ENCODE measurements at regions not wholly inside any gene's neighbourhood (a gene's known extent, or its start where the extent isn't known, plus 50 kb on each side); places are given as distances from the start of the nearest gene placed in this dataset.

DNA sequence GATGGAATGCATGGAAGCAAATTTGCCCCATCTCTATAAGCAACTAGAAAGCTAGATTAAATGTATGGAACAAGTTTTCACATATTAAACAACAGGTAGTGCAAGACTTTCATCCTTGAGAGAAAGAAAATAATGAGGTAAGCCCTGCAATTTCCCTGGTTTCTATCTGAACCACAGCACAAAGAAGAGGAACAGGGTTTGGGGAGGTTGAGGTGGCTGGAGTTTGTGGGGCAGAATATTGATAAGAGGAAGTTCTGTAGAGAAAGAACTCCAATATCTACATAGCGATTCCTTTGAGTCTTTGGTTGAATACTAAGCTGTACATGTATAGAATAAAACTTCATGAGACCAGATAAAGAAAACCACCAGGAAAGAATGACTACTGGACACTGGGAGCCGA is 96.3 kb upstream of the CCND2 start:
- intact Hi-C loops (cut with DNase I), result no loop called here
- DNase-seq (no peak), ATAC-seq (no peak)
- H3K27me3 ChIP-seq, result no peaks in the 10 kb centered on the region
- no peaks in the 10 kb centered on the region for H3K36me3 ChIP-seq (replicated peaks in 1 of 2; ENCODE audit: insufficient read depth in 1 of 2, low read depth in 2 of 2)
- 79 to 90% methylated on average over 2 of the region's 2 CpGs for whole genome bisulfite sequencing, 2 donors
- H3K4me1 ChIP-seq, result no peaks in the 10 kb centered on the region
- H3K27ac ChIP-seq, result no peak overlapping the region
- no peaks in the 10 kb centered on the region for H3K9me3 ChIP-seq
- no peak overlapping the region for H3K4me3 ChIP-seq
- TF ChIP-seq, protein P1, sequence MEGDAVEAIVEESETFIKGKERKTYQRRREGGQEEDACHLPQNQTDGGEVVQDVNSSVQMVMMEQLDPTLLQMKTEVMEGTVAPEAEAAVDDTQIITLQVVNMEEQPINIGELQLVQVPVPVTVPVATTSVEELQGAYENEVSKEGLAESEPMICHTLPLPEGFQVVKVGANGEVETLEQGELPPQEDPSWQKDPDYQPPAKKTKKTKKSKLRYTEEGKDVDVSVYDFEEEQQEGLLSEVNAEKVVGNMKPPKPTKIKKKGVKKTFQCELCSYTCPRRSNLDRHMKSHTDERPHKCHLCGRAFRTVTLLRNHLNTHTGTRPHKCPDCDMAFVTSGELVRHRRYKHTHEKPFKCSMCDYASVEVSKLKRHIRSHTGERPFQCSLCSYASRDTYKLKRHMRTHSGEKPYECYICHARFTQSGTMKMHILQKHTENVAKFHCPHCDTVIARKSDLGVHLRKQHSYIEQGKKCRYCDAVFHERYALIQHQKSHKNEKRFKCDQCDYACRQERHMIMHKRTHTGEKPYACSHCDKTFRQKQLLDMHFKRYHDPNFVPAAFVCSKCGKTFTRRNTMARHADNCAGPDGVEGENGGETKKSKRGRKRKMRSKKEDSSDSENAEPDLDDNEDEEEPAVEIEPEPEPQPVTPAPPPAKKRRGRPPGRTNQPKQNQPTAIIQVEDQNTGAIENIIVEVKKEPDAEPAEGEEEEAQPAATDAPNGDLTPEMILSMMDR (IDR thresholded peaks at IDR 0.05), result no peak
- TF ChIP-seq POLR2A (IDR thresholded peaks at IDR 0.05), result no peak

DNA sequence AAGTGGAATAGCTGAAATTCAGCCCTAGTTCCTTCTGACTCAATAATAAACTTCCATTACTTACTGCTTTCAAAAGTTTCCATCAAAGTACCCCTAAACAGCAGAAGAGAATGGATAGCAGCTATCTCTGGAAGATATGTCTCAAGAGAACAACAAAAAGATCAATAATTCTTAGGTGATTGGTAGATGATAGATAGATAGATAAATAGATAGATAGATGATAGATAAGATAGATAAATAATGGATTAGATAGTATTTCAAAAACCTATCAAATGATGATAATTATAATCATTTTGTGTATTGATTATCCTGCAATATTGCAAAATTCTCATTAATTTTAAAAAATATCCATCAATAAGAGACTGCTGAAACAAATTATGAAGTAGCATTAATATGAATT is 97.4 kb upstream of the CCND2 start:
- no peak for ATAC-seq
- TF ChIP-seq POLR2A (IDR thresholded peaks at IDR 0.05), result no peak
- TF ChIP-seq, protein P1 (IDR thresholded peaks at IDR 0.05), result no peak
- no peaks in the 10 kb centered on the region for H3K4me1 ChIP-seq
- H3K27ac ChIP-seq, result no peak overlapping the region
- H3K36me3 ChIP-seq (replicated peaks in 1 of 2; ENCODE audit: insufficient read depth in 1 of 2, low read depth in 2 of 2), result no peaks in the 10 kb centered on the region
- intact Hi-C loops (cut with DNase I), result no loop called here
- no peak for DNase-seq
- H3K4me3 ChIP-seq, result no peak overlapping the region
- no peaks in the 10 kb centered on the region for H3K9me3 ChIP-seq
- no peaks in the 10 kb centered on the region for H3K27me3 ChIP-seq

DNA sequence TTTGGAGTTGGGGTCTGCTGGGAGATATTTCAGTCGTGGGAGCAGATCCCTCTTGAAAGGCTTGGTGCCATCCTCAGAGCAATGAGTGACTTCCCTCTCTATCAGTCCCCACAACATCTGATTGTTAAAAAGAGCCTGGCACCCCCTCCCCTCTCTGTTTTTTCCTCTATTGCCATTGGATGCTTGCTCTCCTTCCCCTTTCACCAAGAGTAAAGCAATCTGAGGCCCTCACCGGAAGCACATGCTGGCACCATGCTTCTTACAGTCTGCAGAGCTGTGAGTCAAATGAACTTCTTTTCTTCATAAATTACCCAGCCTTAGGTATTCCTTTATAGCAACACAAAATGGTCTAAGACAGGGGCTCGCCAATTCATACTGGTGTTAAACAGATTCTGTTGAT is 99.1 kb upstream of the CCND2 start:
- no peak overlapping the region for H3K4me3 ChIP-seq
- no peak for TF ChIP-seq POLR2A (IDR thresholded peaks at IDR 0.05)
- TF ChIP-seq, protein P1 (IDR thresholded peaks at IDR 0.05), result no peak
- DNase-seq (no peak), ATAC-seq (no peak)
- no peaks in the 10 kb centered on the region for H3K36me3 ChIP-seq (replicated peaks in 1 of 2; ENCODE audit: insufficient read depth in 1 of 2, low read depth in 2 of 2)
- whole genome bisulfite sequencing, 2 donors, result 88 to 91% methylated on average over 3 of the region's 3 CpGs
- H3K27ac ChIP-seq, result no peak overlapping the region
- no peaks in the 10 kb centered on the region for H3K27me3 ChIP-seq
- no peaks in the 10 kb centered on the region for H3K4me1 ChIP-seq
- no peaks in the 10 kb centered on the region for H3K9me3 ChIP-seq
- intact Hi-C loops (cut with DNase I), result no loop called here

DNA sequence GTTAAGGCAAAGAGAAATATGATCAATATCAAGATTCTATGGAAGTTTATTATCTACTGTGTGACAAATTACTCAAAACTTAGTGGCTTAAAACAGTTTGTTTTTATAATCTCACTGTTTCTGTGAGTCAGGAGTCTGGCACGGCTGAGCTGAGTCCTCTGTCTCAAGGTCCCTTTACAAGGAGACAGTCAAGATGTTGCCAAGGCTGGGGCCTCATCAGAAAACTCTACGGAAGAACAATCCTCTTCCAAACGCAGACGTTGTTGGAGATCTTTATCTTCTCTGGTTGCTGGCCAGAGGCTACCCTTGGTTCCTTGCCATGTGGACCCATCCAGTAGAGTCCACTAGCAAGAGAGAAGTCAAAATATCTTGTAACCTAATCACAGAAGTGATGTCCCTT is 100.6 kb upstream of the CCND2 start:
- no peak for ATAC-seq
- TF ChIP-seq, protein P1 (IDR thresholded peaks at IDR 0.05), result no peak
- no peak for TF ChIP-seq POLR2A (IDR thresholded peaks at IDR 0.05)
- 48 to 54% methylated on average over 4 of the region's 4 CpGs for whole genome bisulfite sequencing, 2 donors
- H3K27me3 ChIP-seq, result no peaks in the 10 kb centered on the region
- H3K27ac ChIP-seq, result no peak overlapping the region
- intact Hi-C loops (cut with DNase I), result no loop called here
- no peaks in the 10 kb centered on the region for H3K36me3 ChIP-seq (replicated peaks in 1 of 2; ENCODE audit: insufficient read depth in 1 of 2, low read depth in 2 of 2)
- no peaks in the 10 kb centered on the region for H3K4me1 ChIP-seq
- no peaks in the 10 kb centered on the region for H3K9me3 ChIP-seq
- no peak overlapping the region for H3K4me3 ChIP-seq
- no peak for DNase-seq

DNA sequence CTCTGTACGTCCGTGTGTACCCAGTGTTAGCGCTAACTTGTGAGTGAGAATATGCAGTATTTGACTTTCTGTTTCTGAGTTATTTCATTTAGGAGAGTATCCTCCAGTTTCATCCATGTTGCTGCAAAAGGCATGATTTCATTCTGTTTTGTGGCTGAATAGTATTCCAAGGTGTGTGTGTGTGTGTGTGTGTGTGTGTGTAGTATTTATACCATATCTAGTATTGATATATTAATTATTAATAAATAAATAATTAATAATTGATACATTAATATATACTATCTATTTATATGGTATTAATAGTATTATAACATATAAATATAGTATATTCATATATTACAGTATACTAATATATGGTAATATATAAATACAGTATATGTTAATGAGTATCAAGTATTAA is 101.8 kb upstream of the CCND2 start:
- intact Hi-C loops (cut with DNase I), result no loop called here
- 90 to 94% methylated on average over 3 of the region's 3 CpGs for WGBS, 2 donors

More for the DNA sequence above, 101.8 kb upstream of the CCND2 start:
- Histone ChIP-seq H3K27ac (no peak overlapping the region), H3K27me3 (no peaks in the 10 kb centered on the region), H3K4me3 (no peak overlapping the region), H3K36me3 (replicated peaks in 1 of 2; ENCODE audit: insufficient read depth in 1 of 2, low read depth in 2 of 2) (no peaks in the 10 kb centered on the region), H3K9me3 (no peaks in the 10 kb centered on the region), H3K4me1 (no peaks in the 10 kb centered on the region)
- TF ChIP-seq, protein P1 (IDR thresholded peaks at IDR 0.05), result no peak
- TF ChIP-seq POLR2A (IDR thresholded peaks at IDR 0.05), result no peak
- ATAC-seq (no peak), DNase-seq (no peak)
